Neutrophil (primary cell): ENCODE measurements at regions not wholly inside any gene's neighbourhood (a gene's known extent, or its start where the extent isn't known, plus 50 kb on each side); places are given as distances from the start of the nearest gene placed in this dataset.

ENCODE experiments used
- H3K27ac ChIP-seq: fragments of 200-600 bp; sonication (generic); 2 replicates; pipeline ENCODE4 v1.5.1; 2016; ENCODE audit warnings: mild to moderate bottlenecking, moderate library complexity
- H3K27me3 ChIP-seq: fragments of 200-600 bp; sonication (generic); 2 replicates; pipeline ENCODE4 v1.6.0; 2016; ENCODE audit warnings: mild to moderate bottlenecking
- H3K36me3 ChIP-seq: fragments of 200-600 bp; sonication (generic); 2 replicates; pipeline ENCODE4 v1.5.1; 2017
- H3K4me1 ChIP-seq, 2 experiments: fragments of 200-600 bp in 1 of 2; sonication (generic) in 1 of 2; 1 replicate in 1 of 2; 2 replicates in 1 of 2; pipeline versions ENCODE4 v1.5.1 to v1.6.1; 2013 to 2016; ENCODE audit warnings: low read depth in 1 of 2, low read length in 1 of 2, mild to moderate bottlenecking in 1 of 2, moderate library complexity in 1 of 2; ENCODE audit not compliant: control insufficient read depth in 1 of 2, insufficient read depth in 1 of 2
- H3K4me3 ChIP-seq, 2 experiments: fragments of 200-600 bp in 1 of 2; sonication (generic) in 1 of 2; 1 replicate in 1 of 2; 2 replicates in 1 of 2; pipeline ENCODE4 v1.5.1; 2013 to 2016; ENCODE audit warnings: low read depth in 1 of 2, low read length in 1 of 2, mild to moderate bottlenecking in 1 of 2, moderate library complexity in 1 of 2
- H3K9me3 ChIP-seq: fragments of 200-600 bp; sonication (generic); 2 replicates; pipeline ENCODE4 v1.5.1; 2016
- TF ChIP-seq, protein P1 (sequence below): fragments of 200-600 bp; sonication (generic); IDR thresholded peaks from 2 replicates; pipeline ENCODE4 v1.5.1; 2016; ENCODE audit warnings: antibody characterized with exemption

DNA sequence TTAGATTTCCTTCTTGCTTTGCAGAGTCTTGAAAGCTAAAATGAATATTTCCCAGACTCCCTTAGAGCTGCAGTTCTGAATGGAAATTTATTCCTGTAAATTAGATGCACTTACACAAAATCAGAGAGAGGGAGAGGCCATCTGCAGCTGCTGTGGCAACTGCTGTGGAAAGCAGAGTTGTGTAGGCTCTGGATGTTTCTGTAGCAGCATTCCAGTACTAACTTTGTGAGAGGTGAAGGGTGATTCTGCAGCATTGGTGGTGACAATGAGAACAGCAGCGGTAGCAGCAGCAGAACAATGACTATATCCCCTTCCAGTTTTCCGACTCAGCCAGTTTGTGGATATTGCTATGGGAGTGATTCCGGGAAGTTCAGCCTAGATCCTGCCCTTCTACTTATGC, 433.0 kb upstream of the REG3G start:
- Histone ChIP-seq H3K4me3 (no peak overlapping the region), H3K27me3 (no peaks in the 10 kb centered on the region), H3K4me1 (no peaks in the 10 kb centered on the region), H3K36me3 (no peaks in the 10 kb centered on the region), H3K9me3 (no peaks in the 10 kb centered on the region), H3K27ac (no peak overlapping the region)
- TF ChIP-seq, protein P1, sequence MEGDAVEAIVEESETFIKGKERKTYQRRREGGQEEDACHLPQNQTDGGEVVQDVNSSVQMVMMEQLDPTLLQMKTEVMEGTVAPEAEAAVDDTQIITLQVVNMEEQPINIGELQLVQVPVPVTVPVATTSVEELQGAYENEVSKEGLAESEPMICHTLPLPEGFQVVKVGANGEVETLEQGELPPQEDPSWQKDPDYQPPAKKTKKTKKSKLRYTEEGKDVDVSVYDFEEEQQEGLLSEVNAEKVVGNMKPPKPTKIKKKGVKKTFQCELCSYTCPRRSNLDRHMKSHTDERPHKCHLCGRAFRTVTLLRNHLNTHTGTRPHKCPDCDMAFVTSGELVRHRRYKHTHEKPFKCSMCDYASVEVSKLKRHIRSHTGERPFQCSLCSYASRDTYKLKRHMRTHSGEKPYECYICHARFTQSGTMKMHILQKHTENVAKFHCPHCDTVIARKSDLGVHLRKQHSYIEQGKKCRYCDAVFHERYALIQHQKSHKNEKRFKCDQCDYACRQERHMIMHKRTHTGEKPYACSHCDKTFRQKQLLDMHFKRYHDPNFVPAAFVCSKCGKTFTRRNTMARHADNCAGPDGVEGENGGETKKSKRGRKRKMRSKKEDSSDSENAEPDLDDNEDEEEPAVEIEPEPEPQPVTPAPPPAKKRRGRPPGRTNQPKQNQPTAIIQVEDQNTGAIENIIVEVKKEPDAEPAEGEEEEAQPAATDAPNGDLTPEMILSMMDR: no peak

- Histone ChIP-seq H3K27ac (no peak overlapping the region), H3K36me3 (no peaks in the 10 kb centered on the region), H3K4me1 (no peaks in the 10 kb centered on the region), H3K27me3 (no peaks in the 10 kb centered on the region), H3K9me3 (no peaks in the 10 kb centered on the region), H3K4me3 (no peak overlapping the region)
- TF ChIP-seq, protein P1: no peak
Measured at GRCh38 chr2:78601113-78601512, 424.4 kb upstream of the REG3G start.

DNA sequence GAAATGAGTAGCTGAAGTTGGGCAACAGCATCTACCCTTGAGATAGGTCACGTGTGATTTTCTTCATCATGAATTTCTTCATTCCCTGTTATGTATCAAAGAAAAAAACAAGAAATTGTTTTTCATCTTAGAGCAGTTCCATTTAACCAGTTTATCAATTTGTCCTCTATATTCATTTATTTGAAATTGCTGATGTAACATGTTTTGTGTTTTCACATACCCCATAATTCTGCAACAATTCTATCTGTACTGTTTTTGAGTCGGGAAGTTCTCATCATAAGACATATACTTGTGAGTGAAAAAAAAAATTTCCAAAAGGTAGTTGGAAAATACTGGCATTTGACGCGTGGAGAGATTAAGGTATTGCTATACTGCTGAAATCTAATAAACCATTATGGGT, 422.6 kb upstream of the REG3G start:
- no peaks in the 10 kb centered on the region for H3K27me3 ChIP-seq
- H3K9me3 ChIP-seq: no peaks in the 10 kb centered on the region
- H3K4me1 ChIP-seq: no peaks in the 10 kb centered on the region
- H3K36me3 ChIP-seq: no peaks in the 10 kb centered on the region
- H3K27ac ChIP-seq: no peak overlapping the region
- H3K4me3 ChIP-seq: no peak overlapping the region
- TF ChIP-seq, protein P1: no peak

- TF ChIP-seq, protein P1: no peak
- Histone ChIP-seq H3K27me3 (no peaks in the 10 kb centered on the region), H3K27ac (no peak overlapping the region), H3K4me3 (no peak overlapping the region), H3K9me3 (no peaks in the 10 kb centered on the region), H3K4me1 (no peaks in the 10 kb centered on the region), H3K36me3 (no peaks in the 10 kb centered on the region)
Measured at GRCh38 chr2:78606895-78607294, 418.6 kb upstream of the REG3G start.

DNA sequence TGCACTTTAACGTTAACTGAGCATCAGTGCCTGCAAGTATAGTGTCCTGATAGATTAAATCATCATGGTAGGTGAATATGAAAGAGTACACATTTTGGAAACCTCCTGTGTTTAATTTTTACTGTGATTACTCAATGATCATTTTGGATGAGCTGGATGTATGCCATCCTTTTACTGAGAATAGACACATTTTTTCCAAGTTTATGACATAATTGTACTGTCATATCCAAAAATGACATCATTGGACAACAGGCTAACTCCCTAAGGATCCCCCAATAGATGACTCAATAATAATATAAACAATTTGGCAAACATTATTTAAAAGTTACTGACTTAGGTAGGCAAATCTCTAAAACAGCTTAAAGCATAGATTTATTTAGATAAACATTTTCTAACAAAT, 410.8 kb upstream of the REG3G start:
- TF ChIP-seq, protein P1: no peak
- Histone ChIP-seq H3K36me3 (no peaks in the 10 kb centered on the region), H3K27ac (no peak overlapping the region), H3K4me3 (no peak overlapping the region), H3K27me3 (no peaks in the 10 kb centered on the region), H3K9me3 (no peaks in the 10 kb centered on the region), H3K4me1 (no peaks in the 10 kb centered on the region)

- no peak overlapping the region for H3K4me3 ChIP-seq
- no peak overlapping the region for H3K27ac ChIP-seq
- no peaks in the 10 kb centered on the region for H3K36me3 ChIP-seq
- no peaks in the 10 kb centered on the region for H3K9me3 ChIP-seq
- no peaks in the 10 kb centered on the region for H3K4me1 ChIP-seq
- no peaks in the 10 kb centered on the region for H3K27me3 ChIP-seq
- TF ChIP-seq, protein P1: no peak
Measured at GRCh38 chr2:78615956-78616355, 409.5 kb upstream of the REG3G start.
